ENCODE measurements at regions not wholly inside any gene's neighbourhood (a gene's known extent, or its start where the extent isn't known, plus 50 kb on each side); places are given as distances from the start of the nearest gene placed in this dataset.

DNA sequence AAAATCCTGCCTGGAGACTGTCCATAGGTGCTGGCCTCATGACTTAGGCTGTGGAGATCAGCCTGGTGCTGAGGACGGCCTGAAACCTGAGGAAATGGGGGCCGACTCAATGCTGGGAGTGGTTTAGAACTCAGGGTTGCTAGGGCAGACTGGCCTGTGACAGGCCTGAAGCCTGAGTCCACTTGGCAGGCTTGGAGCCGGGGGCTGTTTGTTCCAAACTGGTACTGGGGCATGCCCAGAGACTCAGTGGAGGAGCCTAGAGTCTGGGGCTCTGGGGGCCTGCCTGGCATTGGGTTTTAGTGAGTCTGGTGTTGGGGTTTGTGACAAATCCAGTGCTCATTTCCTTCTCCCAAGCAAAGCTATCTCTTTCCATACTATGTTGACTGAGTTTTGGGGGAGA is 489.7 kb upstream of the CNKSR2 start:
- no peaks in the 10 kb centered on the region for H3K4me1 ChIP-seq (ENCODE audit: control insufficient read depth in 1 of 2, insufficient read depth in 1 of 2, low read depth in 1 of 2, low read length in 1 of 2)
- TF ChIP-seq, protein P1, sequence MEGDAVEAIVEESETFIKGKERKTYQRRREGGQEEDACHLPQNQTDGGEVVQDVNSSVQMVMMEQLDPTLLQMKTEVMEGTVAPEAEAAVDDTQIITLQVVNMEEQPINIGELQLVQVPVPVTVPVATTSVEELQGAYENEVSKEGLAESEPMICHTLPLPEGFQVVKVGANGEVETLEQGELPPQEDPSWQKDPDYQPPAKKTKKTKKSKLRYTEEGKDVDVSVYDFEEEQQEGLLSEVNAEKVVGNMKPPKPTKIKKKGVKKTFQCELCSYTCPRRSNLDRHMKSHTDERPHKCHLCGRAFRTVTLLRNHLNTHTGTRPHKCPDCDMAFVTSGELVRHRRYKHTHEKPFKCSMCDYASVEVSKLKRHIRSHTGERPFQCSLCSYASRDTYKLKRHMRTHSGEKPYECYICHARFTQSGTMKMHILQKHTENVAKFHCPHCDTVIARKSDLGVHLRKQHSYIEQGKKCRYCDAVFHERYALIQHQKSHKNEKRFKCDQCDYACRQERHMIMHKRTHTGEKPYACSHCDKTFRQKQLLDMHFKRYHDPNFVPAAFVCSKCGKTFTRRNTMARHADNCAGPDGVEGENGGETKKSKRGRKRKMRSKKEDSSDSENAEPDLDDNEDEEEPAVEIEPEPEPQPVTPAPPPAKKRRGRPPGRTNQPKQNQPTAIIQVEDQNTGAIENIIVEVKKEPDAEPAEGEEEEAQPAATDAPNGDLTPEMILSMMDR (IDR thresholded peaks at IDR 0.05): no peak
- H3K36me3 ChIP-seq: no peaks in the 10 kb centered on the region
- no peak overlapping the region for H3K27ac ChIP-seq
- H3K27me3 ChIP-seq: no peaks in the 10 kb centered on the region
- no peak overlapping the region for H3K4me3 ChIP-seq (ENCODE audit: low read depth in 1 of 2, low read length in 1 of 2)
- H3K9me3 ChIP-seq: no peaks in the 10 kb centered on the region

DNA sequence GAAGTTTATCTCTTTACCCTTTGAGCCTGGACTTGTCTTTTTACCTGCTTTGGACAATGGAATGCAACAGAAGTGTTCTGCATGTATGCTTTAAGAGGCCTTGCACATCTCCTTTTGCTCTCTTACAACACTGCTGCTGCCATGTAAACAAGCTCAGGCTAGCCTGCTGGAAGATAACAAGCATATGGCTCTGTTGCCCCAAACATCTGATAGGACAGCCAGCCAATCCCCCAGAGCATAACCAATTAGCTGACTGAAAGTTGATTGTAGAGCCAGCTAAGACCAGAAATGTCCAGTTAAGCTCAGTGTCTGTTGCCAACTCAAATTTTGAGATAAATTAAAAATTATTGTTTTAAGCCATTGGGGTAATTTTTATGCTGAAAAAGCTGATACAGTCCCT is 510.6 kb upstream of the CNKSR2 start:
- no peak overlapping the region for H3K27ac ChIP-seq
- H3K9me3 ChIP-seq: no peaks in the 10 kb centered on the region
- no peaks in the 10 kb centered on the region for H3K36me3 ChIP-seq
- H3K4me3 ChIP-seq (ENCODE audit: low read depth in 1 of 2, low read length in 1 of 2): no peak overlapping the region
- H3K27me3 ChIP-seq: no peaks in the 10 kb centered on the region
- TF ChIP-seq, protein P1 (IDR thresholded peaks at IDR 0.05): no peak
- no peaks in the 10 kb centered on the region for H3K4me1 ChIP-seq (ENCODE audit: control insufficient read depth in 1 of 2, insufficient read depth in 1 of 2, low read depth in 1 of 2, low read length in 1 of 2)

DNA sequence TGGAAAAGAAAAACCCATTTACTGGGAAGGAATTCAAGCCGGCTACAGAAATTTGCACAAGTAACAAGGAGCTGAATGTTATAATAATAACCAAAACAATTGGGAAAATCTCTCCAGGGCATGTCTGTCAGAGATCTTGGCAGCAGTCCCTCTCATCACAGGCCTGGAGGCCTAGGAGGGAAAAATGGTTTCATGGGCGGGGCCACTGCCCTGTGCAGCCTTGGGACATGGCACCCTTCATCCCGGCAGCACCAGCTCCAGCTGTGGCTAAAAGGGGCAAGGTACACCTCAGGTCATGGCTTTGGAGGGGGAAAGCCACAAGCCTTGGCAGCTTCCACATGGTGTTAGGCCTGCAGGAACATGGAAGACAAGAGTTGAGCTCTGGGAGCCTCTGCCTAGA is 513.1 kb upstream of the CNKSR2 start:
- H3K27ac ChIP-seq: no peak overlapping the region
- TF ChIP-seq, protein P1 (IDR thresholded peaks at IDR 0.05): no peak
- H3K4me3 ChIP-seq (ENCODE audit: low read depth in 1 of 2, low read length in 1 of 2): no peak overlapping the region
- H3K27me3 ChIP-seq: no peaks in the 10 kb centered on the region
- no peaks in the 10 kb centered on the region for H3K36me3 ChIP-seq
- no peaks in the 10 kb centered on the region for H3K9me3 ChIP-seq
- no peaks in the 10 kb centered on the region for H3K4me1 ChIP-seq (ENCODE audit: control insufficient read depth in 1 of 2, insufficient read depth in 1 of 2, low read depth in 1 of 2, low read length in 1 of 2)

DNA sequence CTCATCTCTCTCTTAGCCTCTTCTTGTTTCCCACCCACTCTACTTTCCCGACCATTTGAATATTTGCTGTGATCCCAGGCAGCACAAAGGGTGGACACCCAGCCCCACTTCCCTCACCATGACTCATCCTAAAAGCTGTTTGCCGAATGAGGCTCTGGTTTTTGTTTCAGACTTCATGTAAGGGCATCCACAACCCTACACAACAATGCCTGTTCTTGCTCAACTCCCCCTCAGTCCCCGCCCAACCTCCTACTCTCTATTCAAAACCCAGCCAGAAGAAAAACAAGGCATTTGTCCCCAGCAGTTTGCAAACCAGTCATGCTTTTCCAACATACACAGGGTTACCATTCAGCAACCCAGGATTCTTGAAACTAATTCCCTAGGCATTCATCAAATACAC is 516.5 kb upstream of the CNKSR2 start:
- TF ChIP-seq, protein P1 (IDR thresholded peaks at IDR 0.05): no peak
- Histone ChIP-seq H3K36me3 (no peaks in the 10 kb centered on the region), H3K27me3 (no peaks in the 10 kb centered on the region), H3K27ac (no peak overlapping the region), H3K9me3 (no peaks in the 10 kb centered on the region), H3K4me1 (ENCODE audit: control insufficient read depth in 1 of 2, insufficient read depth in 1 of 2, low read depth in 1 of 2, low read length in 1 of 2) (no peaks in the 10 kb centered on the region), H3K4me3 (ENCODE audit: low read depth in 1 of 2, low read length in 1 of 2) (no peak overlapping the region)

DNA sequence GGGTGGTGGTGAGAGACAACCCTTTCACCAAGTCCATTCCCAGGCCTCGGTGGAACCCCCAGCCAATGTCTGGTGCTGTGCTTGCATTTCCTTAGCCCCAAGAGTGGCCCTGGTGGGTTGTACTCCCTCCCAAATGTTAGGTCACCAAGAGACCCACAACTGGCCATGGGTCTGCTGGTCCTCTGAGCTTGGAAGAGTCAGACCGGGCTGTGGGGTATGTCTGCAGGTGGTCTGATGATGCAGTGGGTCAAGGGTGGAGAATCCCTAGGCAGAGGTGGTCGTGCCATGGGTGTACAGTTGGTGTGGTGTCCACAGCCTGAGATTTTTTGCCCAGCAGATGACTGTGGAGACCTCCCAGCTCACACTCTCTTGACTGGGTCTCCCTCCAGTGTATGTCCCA is 535.7 kb upstream of the CNKSR2 start:
- Histone ChIP-seq H3K4me1 (ENCODE audit: control insufficient read depth in 1 of 2, insufficient read depth in 1 of 2, low read depth in 1 of 2, low read length in 1 of 2) (no peaks in the 10 kb centered on the region), H3K27ac (no peak overlapping the region), H3K36me3 (no peaks in the 10 kb centered on the region), H3K9me3 (no peaks in the 10 kb centered on the region), H3K27me3 (no peaks in the 10 kb centered on the region), H3K4me3 (ENCODE audit: low read depth in 1 of 2, low read length in 1 of 2) (no peak overlapping the region)
- TF ChIP-seq, protein P1 (IDR thresholded peaks at IDR 0.05): no peak
